HG03575 (cell line): ENCODE measurements at regions not wholly inside any gene's neighbourhood (a gene's known extent, or its start where the extent isn't known, plus 50 kb on each side); places are given as distances from the start of the nearest gene placed in this dataset.

Experiments
- ATAC-seq: cut with Tn5 transposase; IDR thresholded peaks from one replicate; pipeline ENCODE4 v1.9.1; 2021; ENCODE audit not compliant: unreplicated experiment, insufficient number of reproducible peaks, low FRiP score; ENCODE audit errors: extremely low read depth

DNA sequence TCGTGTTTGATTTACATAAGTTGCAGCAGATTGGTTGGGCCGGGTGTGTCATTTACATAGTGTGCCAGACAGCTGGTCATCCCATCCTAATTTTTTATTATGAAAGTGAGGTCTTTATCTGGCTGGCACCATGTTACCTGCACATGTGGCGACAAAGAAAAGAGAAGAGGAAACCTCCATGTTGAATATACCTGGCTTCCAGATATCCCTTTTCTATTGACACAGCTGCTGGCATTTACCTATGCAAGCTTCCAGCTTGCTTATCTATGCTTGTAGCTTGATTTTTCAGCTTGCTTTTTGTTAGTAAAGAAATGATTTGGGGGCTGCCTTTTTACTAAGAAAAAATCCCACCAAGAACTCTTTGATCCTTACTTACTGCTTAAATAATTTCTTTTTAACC lies 681.3 kb upstream of the SLITRK1 start:
- ATAC-seq: no peak

DNA sequence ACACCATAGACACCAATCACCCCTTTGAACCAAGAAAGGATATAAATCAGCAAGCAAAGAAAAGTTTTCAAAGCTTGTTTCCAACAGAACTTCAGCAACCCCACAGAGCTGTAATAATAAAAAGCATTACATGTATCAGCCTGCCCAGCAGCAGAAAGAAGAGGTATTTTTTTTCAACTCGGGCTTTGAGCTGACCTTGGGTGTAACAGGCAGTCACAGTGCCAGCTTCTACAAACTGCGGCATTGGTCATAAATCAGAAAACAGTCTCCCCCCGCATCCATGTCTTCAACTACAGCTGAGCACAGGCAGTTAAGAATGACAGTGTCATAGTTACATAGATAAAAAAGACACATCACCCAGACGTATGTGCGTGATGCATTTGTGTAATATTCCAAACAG lies 671.0 kb upstream of the SLITRK1 start:
- ATAC-seq: no peak

DNA sequence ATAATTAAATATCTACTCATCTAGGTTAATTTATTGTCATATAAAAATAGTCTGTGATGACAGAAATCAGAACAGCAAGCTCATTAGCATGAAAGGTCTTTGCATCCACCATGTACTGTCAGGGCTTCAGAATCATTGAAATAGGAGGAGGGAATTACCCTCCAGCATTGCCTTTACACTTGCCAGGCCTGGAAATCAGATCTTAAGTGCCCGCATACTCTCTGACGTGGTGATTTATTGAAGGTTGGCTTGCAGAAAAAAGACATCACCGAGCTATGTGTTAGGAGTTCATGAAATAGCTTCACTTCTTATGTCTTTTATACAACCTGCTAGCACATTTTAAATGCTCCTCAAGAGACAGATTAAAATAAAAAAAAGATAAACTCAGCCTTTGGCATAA lies 661.7 kb upstream of the SLITRK1 start:
- no peak for ATAC-seq

DNA sequence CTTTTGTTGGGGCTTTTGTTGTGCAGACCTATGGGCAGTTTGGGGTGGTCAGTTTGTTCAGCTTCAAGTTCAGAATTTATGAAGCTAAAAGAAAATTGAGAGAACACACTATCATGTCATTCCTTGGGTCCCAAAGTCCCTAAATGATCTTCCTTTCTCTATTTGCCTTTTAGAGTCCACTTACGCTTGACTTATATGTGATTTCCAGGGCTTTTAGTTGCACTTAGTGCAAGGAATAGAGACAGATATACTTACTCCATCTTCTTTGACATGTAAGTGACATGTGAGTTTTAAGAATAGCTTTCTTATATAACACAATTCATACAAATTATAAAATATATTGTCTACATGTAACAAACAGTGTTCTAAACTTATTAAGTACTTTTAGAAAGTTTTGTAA lies 660.1 kb upstream of the SLITRK1 start:
- ATAC-seq: no peak

DNA sequence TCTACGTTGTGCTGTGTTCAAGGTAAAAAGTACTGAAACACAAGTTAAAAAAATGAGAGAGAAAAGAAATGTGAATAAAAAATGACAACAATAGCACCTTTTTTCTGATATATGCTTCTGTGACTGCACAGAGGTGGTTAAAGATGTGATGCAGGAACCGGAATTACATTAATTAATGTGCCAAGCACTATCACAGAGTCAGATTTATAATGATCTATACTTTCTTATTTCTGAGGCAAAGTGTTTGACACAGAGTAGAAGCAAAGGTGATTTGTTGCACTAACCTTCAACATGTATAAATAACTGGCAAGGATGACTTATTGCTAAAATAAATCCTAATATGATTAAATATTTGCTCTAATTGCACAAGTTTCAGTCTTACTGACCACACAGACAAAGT lies 654.6 kb upstream of the SLITRK1 start:
- no peak for ATAC-seq

DNA sequence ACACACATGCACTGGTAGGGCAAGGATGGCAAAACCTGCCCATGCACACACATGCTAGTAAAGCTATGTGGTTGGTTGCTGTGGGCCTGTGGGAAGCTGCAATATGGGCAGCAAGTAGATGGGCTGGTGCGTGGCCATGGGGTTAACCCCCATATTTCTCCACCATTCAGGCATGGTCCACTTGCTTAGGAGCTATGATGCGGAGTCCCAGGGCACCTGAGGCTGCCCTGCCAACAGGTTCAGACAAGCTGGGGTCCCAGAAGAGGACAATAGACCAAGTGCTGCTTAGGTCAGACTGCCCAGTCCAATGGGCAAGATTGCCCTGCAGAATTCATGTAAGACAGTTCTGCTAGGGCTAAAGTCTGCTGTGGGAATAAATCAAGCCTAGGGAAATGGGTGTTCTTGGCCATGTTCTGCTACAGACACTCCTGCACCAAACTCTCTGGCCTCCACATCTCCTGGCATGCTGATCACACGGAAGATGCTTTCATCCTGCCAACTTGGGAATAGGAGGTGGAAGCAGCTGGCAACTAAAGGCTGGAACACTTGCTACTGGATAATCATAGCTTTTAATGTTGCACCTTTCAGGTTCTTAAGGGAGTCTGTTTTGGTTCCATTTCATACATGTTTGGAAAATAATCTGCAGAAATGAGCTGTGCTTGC lies 646.3 kb upstream of the SLITRK1 start:
- ATAC-seq: no peak

DNA sequence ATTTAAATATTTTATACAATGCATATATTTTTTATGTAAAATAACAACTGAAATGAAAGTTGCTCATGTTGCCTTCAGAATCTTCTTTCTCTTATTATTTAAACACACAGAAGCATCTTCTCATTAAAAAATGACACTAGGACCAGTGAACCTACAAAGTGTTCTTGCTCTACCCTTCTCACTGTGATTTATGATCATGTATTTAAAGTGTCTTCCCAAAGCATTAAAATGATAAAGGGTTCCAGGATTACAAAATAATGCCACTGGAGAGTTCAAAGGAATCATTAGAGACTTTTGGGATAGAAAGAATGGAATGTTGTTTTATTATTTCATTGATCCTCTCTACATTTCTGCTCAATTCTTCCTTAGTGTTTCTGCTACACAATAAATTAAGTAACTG lies 643.6 kb upstream of the SLITRK1 start:
- no peak for ATAC-seq

DNA sequence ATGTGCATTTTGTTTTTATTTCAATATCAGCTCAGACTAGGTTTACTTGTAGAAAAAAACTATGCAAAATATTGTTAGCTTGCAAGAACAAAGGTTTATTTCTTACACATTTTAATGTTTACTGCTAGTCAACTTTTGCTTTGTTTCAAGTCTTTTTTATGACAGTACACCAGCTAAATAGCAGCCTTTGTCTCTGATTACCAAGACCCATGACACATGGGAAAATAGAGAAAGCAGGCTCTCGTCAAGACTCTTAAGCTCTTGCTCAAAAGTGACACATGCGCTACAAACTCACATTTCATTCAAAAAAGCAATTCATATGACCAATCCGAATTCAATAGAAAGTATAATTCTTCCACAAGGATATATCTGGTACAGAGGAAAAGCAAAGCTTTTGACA lies 642.3 kb upstream of the SLITRK1 start:
- ATAC-seq: no peak

DNA sequence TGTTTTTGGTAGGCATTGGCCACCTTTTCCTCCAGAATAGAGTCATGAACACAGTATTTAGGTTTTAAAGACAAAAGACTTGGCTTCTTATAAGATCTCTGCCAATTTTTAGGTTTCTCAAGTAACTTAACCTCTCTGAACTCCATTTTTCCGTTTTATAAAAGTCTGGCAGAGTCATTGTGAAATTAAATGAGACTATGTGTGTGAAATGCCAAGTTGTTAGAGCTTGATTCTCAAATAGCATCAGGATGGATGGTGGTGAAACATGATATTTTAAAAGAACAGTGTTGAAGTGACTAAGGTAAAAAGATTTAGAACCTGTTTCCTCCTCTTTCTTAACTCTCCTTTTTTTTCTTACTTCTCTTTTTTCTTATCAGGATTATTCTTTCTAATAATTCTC lies 617.7 kb upstream of the SLITRK1 start:
- no peak for ATAC-seq

DNA sequence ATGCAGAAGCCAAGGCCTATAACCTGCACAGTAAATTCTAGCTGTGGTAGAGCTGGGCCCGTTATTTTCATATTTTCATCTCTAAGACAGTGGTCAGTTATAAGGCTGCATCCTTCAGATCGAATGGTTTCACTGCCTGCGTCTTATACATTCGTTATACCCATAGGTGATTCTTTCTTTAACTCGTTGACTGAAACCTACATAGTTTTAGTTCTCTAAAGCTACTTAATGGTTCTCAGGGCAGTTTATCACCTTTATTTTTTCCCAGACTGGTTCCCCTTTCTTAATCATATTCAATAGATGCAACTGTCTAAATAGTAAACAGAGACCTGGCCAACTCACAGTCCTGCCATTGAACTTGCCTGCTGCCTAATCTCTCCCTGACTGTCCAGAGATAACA lies 615.3 kb upstream of the SLITRK1 start:
- ATAC-seq: no peak

DNA sequence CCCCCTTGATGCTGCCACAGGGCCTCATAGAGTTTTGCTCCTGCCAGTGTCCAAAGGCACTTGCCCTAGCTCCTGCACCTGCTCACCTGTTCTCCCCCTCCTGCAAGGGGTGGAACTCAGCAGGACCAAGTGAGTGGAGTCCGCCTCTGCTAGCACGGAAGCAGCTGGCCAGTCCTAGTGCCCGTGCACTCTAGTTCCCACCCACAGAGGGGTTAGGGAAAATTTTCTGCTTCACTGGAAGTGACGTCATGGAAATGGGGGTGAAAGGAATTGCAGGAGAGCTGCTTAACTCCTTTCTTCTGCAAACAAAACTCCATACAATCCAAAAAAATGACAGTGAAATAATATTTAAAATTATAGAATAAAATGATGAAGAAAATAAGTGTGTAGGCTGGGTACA lies 609.7 kb upstream of the SLITRK1 start:
- ATAC-seq: no peak

DNA sequence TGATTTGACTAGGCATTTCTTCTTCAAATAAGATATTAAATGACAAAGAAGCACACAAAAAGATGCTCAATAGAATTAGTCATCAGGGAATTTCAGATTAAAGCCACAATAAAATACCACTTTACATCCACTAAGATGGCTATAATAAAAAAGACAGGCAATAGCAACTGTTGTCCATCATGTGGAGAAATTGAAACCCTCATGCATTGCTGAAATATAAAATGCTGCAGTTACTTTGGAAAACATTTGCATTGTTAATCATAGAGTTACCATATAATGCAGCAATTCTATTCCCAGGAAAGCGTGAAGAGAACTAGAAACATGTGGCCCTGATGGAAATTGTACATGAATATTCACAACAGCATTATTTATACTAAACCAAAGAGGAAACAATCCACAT lies 605.5 kb upstream of the SLITRK1 start:
- no peak for ATAC-seq

DNA sequence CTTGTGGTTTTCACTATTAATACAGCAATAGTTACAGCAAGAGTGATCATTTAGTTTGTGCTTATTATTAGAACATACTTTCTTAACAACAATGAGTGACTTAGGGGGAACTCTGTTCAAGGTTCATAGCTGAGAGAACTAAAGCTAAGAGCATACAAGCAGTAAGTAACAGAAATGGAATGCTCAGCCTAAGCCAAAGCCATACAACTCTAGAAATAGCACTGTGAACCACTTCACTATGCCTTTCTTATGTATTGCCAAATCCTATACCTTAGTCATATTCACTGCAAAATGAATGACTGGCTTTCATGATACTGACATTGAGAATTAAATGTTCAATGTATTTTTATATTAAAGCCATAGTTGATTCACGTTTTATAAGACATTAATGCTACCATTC lies 599.7 kb upstream of the SLITRK1 start:
- ATAC-seq: no peak

DNA sequence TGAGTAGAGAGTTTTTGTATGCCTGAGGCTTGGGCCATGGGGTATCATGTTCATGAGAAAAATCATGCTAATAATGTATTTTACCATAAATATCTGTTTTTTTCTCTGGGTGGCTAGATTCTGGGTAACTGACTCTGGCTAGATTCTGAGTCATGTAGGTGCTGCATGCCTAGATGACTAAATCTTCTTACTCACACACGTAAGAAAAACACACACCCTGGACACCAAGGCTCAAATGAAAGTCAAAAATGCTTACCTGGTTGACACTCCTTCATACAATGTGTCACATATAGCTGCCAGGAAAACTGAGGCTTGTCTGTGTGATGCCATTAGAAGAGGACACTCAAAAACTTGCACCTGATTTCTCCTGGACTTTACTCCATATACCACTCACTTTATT lies 597.4 kb upstream of the SLITRK1 start:
- ATAC-seq: no peak

DNA sequence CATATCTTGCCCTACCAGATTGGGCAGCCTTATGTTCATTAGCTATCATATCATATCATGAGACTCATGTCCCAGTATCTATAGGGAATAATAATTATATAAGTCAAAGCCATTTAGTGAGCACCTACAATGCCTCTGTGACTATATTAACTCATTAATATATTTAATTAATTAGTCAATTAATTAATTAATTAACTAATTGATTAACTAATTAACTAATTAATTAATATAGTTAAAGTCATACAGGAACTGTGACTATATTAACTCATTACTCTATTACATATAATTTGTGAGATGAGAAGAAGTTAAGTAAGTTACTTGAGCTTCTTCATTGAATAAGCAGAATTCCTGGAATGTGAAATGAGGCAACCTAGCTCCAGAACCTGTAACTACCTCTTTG lies 588.3 kb upstream of the SLITRK1 start:
- no peak for ATAC-seq

DNA sequence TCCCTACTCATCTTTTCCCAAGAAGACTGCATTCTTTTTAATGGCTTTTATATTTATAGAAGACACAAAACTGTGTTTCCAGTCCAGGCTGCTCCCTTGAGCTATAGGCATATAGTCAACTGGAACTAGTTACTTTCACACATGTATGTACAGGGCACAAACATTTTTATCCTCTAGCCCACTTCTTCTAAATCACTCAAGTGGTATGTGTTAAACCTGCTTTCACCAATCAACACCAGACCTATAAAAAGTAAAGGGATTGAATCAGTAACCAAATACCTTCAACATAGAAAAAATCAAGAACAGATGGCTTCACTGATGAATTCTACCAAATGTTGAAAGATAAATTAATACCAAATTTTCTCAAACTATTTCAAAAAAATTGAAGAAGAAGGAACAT lies 584.2 kb upstream of the SLITRK1 start:
- no peak for ATAC-seq

DNA sequence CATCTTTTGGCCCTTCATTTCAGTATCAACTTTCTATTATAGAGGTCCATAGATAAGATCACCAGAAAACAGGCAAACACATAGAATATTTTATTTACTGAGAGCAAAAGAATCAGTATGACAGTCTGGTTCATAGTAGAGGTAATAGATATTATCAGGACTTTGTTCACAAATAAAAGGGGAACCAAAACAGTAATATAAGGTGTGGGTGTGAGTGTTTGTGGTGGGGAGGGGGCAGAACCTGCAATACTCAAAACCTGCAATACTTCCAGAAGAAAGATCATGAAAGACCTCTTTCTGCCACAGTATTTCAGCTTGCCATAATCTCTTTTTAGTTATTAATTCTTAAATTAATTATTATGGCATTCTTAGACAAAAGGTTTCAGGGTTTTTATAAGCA lies 578.7 kb upstream of the SLITRK1 start:
- ATAC-seq: no peak

DNA sequence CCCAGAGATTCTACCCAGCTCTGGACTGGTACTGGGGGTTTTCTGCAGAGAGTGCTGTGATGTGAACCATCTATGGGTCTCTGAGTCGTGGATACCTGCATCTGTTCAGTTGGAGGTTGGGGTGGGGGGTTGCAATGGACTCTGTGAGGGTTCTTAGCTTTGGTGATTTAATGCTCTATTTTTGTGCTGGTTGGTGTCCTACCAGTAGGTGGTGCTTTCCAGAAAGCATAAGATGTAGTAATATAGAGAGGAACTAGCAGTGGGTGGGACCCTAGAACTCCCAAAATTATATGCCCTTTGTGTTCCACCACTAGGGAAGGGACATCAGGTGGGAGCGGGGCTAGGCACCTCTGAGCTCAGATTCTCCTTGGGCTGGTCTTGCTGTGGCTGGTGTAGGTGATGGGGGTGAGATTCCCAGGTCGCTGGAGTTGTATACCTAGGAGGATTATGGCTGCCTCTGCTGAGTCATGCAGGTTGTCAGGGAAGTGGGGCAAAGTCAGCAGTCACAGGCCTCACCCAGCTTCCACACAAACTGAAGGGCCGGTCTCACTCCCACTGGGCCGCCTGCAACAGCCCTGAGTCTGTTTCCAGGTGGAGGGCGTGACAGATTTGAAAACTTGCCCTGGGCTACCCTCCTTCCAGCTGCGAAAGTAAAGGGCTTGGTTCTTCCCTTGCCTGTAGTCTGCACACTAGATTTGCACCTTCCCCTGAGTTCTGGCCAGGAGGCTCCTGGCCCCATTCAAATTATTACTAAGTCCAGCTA lies 573.0 kb upstream of the SLITRK1 start:
- ATAC-seq: no peak

DNA sequence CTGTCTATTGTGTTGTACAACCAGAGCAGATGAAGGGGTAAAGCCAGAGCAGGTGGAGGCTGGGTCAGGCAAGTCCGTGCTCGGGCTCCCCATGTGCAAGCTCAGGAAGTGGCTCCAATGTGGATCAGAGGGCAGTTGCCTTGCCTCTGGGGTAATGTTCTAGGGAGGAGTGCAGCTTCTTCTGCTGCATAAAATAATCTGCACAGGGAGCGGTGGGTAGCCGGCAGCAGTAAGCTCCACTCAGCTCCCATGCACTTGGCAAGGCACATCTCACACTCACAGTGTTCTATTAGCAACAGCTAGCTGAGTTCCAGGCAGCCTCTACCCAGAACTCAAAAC lies 565.3 kb upstream of the SLITRK1 start:
- ATAC-seq: no peak

DNA sequence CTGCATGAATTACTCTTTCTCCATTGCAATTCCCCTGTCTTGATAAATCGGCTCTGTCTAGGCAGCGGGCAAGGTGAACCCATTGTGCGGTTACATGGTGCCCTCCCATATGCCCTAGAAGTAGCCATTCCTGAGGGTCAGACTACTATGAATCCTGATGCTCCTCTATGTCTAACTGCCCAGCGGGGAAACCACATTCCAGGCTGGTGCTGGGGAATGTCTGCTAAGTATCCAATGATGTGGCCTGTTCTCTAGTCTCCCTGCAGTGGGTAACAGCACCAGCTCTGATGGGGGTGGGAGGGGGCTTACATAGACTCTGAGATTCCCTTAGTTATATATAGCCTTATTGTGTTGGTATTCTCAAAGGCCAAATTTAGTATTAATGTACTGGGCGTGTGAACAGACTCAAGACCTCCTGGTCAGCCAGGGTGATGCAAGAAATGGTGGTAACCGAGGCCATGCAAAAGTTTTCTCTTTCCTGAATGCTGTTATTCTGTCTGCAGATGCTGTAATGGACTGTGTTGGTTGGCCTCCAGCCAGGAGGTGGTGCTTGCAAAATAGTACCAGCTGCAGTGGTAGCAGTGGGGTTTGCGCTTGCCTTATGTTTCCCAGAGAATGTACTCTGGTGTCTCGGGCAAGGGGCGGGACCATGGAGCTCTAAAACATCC lies 564.8 kb upstream of the SLITRK1 start:
- ATAC-seq: no peak

DNA sequence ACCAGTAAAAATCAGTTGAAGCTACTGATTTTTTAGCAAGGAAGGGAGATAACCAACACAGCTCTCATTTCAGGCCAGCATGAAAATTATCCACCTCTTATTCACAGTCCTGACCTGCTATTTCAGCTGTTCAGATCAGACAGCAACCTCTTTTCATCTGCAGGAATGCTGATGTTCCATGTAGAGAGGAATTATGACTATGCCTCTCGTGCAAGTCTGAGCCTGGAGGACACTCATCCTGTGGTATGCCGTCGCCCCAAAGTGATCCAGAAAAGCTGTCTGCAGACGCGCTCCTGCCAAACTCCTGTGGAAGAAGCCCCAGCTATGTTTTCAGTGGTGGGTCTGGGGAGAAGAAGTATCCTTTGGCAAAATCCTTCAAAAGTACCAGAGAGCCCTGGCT lies 563.5 kb upstream of the SLITRK1 start:
- no peak for ATAC-seq
